A673 (cell line): ENCODE measurements at regions not wholly inside any gene's neighbourhood (a gene's known extent, or its start where the extent isn't known, plus 50 kb on each side); places are given as distances from the start of the nearest gene placed in this dataset.
A peak's percentile ranks its signal among the peaks of the same experiment; 100 is the strongest.

ENCODE experiments used
- BruUV-seq: library from RNA; stranded (reverse); fragments of 400-500 nt; replicated peaks from 2 replicates; lab custom pipeline; 2021; lab: Mats Ljungman, UMichigan
- CTCF ChIA-PET: fragments of 300-600 bp; sonication (Branson Sonifier 250); formaldehyde crosslinking; loops from one replicate; lab custom pipeline; 2022; ENCODE audit warnings: antibody characterized with exemption; lab: Charles Lee
- POLR2A ChIA-PET: fragments of 300-600 bp; sonication (Branson Sonifier 250); formaldehyde crosslinking; loops from one replicate; lab custom pipeline; 2022; ENCODE audit warnings: antibody characterized with exemption; ENCODE audit not compliant: low non-redundant PET; lab: Charles Lee
- DNase-seq: peaks from one replicate; pipeline ENCODE4 v3.0.0-alpha.2; 2015; ENCODE audit warnings: low spot score
- H3K27ac ChIP-seq: fragments of 200-600 bp; sonication (generic); 2 replicates; pipeline ENCODE4 v1.5.1; 2016; ENCODE audit warnings: mixed run types, low read depth, mild to moderate bottlenecking, mixed read lengths, antibody characterized with exemption, low read length; ENCODE audit not compliant: poor library complexity, severe bottlenecking
- H3K27me3 ChIP-seq: fragments of 200-600 bp; sonication (generic); replicated peaks from 2 replicates; pipeline ENCODE4 v1.6.1; 2017; ENCODE audit warnings: mixed run types, low read depth, mild to moderate bottlenecking, mixed read lengths, antibody characterized with exemption, low read length; ENCODE audit not compliant: insufficient read depth, poor library complexity
- H3K36me3 ChIP-seq: fragments of 200-600 bp; sonication (generic); 2 replicates; pipeline ENCODE4 v1.6.1; 2016; ENCODE audit warnings: mixed run types, mild to moderate bottlenecking, mixed read lengths, antibody characterized with exemption, low read length; ENCODE audit not compliant: insufficient read depth, poor library complexity, severe bottlenecking
- H3K4me1 ChIP-seq: fragments of 200-600 bp; sonication (generic); 2 replicates; pipeline ENCODE4 v1.6.1; 2017; ENCODE audit warnings: mixed run types, mild to moderate bottlenecking, mixed read lengths, antibody characterized with exemption, low read length; ENCODE audit not compliant: insufficient read depth, poor library complexity, severe bottlenecking
- H3K4me3 ChIP-seq: fragments of 200-600 bp; sonication (generic); 2 replicates; pipeline ENCODE4 v1.5.1; 2016; ENCODE audit warnings: low read depth, mixed run types, mild to moderate bottlenecking, mixed read lengths, low read length; ENCODE audit not compliant: poor library complexity, severe bottlenecking
- H3K9me3 ChIP-seq: fragments of 200-600 bp; sonication (generic); 2 replicates; pipeline ENCODE4 v1.6.1; 2016; ENCODE audit warnings: mixed run types, low read depth, mild to moderate bottlenecking, mixed read lengths, antibody characterized with exemption, low read length; ENCODE audit not compliant: poor library complexity, severe bottlenecking
- EZH2 ChIP-seq: fragments of 200-600 bp; sonication (generic); IDR thresholded peaks from 2 replicates; pipeline ENCODE4 v1.6.1; 2017; ENCODE audit warnings: borderline replicate concordance, low read depth, mild to moderate bottlenecking, mixed read lengths, antibody characterized with exemption, low read length; ENCODE audit not compliant: poor library complexity, severe bottlenecking
- intact Hi-C: fragments of 100-400 bp; cut with micrococcal nuclease; formaldehyde crosslinking; loops from one replicate; pipeline ENCODE4 v1.10.0; 2022; ENCODE audit not compliant: unreplicated experiment
- TF ChIP-seq, protein P1 (sequence below): fragments of 300-800, 200-600 bp; sonication (generic); conservative IDR thresholded peaks from 2 replicates; pipeline ENCODE4 v1.5.1; 2017; ENCODE audit warnings: low read depth, mild to moderate bottlenecking, antibody characterized with exemption, low read length, moderate library complexity, mixed read lengths

- H3K36me3 ChIP-seq, result no peaks in the 10 kb centered on the region
- POLR2A ChIA-PET, result interaction anchor here (0.6 kb wide), 1 partner anchor 166 kb away, joined by 3 read pairs; no protein-coding TSS in a partner anchor
- CTCF ChIA-PET, result no interaction called here
- H3K4me3 ChIP-seq, result peak overlapping the region; percentile 17
- DNase-seq, result peak; percentile 61
- intact Hi-C loops, result loop anchor here (2.0 kb wide), 1 partner anchor 70 kb away; no protein-coding TSS in a partner anchor
- H3K4me1 ChIP-seq, result peaks cover 55% of the 10 kb centered on the region
- TF ChIP-seq EZH2, result no peak
- TF ChIP-seq, protein P1, sequence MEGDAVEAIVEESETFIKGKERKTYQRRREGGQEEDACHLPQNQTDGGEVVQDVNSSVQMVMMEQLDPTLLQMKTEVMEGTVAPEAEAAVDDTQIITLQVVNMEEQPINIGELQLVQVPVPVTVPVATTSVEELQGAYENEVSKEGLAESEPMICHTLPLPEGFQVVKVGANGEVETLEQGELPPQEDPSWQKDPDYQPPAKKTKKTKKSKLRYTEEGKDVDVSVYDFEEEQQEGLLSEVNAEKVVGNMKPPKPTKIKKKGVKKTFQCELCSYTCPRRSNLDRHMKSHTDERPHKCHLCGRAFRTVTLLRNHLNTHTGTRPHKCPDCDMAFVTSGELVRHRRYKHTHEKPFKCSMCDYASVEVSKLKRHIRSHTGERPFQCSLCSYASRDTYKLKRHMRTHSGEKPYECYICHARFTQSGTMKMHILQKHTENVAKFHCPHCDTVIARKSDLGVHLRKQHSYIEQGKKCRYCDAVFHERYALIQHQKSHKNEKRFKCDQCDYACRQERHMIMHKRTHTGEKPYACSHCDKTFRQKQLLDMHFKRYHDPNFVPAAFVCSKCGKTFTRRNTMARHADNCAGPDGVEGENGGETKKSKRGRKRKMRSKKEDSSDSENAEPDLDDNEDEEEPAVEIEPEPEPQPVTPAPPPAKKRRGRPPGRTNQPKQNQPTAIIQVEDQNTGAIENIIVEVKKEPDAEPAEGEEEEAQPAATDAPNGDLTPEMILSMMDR, result no peak
- peak overlapping the region; percentile 64 for H3K27ac ChIP-seq
- no peaks in the 10 kb centered on the region for H3K9me3 ChIP-seq
- BruUV-seq, result no TSS peak
- H3K27me3 ChIP-seq, result no peaks in the 10 kb centered on the region
These were observed 99.9 kb downstream of the MACIR start for GRCh38 chr5:103358305-103358995.

GRCh38 chr5:103357636-103358035 lies 99.1 kb downstream of the MACIR start:
- no peaks in the 10 kb centered on the region for H3K27me3 ChIP-seq
- intact Hi-C loops, result loop anchor here (2.0 kb wide), 1 partner anchor 71 kb away; no protein-coding TSS in a partner anchor
- H3K36me3 ChIP-seq, result no peaks in the 10 kb centered on the region
- no peak for TF ChIP-seq EZH2
- TF ChIP-seq, protein P1, result no peak
- no peaks in the 10 kb centered on the region for H3K9me3 ChIP-seq
- H3K4me3 ChIP-seq, result peak overlapping the region; percentile 17
- POLR2A ChIA-PET, result interaction anchor here (0.6 kb wide), 1 partner anchor 167 kb away, joined by 3 read pairs; no protein-coding TSS in a partner anchor
- CTCF ChIA-PET, result no interaction called here
- peak overlapping the region; percentile 64 for H3K27ac ChIP-seq
- H3K4me1 ChIP-seq, result peaks cover 55% of the 10 kb centered on the region
- peak; percentile 70 for DNase-seq
- no TSS peak for BruUV-seq

GRCh38 chr5:103356350-103357091 lies 98.0 kb downstream of the MACIR start:
- DNase-seq, result no peak
- intact Hi-C loops, result no loop called here
- H3K27me3 ChIP-seq, result no peaks in the 10 kb centered on the region
- TF ChIP-seq, protein P1, result no peak
- TF ChIP-seq EZH2, result no peak
- ChIA-PET POLR2A (no interaction called here), CTCF (no interaction called here)
- no TSS peak for BruUV-seq
- H3K9me3 ChIP-seq, result no peaks in the 10 kb centered on the region
- no peaks in the 10 kb centered on the region for H3K36me3 ChIP-seq
- H3K27ac ChIP-seq, result peak overlapping the region; percentile 64
- H3K4me3 ChIP-seq, result no peak overlapping the region
- H3K4me1 ChIP-seq, result peaks cover 55% of the 10 kb centered on the region
